C4-2B (cell line): ENCODE measurements at regions not wholly inside any gene's neighbourhood (a gene's known extent, or its start where the extent isn't known, plus 50 kb on each side); places are given as distances from the start of the nearest gene placed in this dataset.

Source experiments
- H3K27ac ChIP-seq: fragments of 450-650 bp; 2 replicates; pipeline ENCODE4 v1.5.1; 2017
- ZFX ChIP-seq: fragments of 450-650 bp; IDR thresholded peaks from 2 replicates; pipeline ENCODE4 v1.6.1; 2017
- TF ChIP-seq, protein P1 (sequence below): fragments of 450-650 bp; conservative IDR thresholded peaks from 2 replicates; pipeline ENCODE4 v1.5.1; 2017; ENCODE audit warnings: mild to moderate bottlenecking

DNA sequence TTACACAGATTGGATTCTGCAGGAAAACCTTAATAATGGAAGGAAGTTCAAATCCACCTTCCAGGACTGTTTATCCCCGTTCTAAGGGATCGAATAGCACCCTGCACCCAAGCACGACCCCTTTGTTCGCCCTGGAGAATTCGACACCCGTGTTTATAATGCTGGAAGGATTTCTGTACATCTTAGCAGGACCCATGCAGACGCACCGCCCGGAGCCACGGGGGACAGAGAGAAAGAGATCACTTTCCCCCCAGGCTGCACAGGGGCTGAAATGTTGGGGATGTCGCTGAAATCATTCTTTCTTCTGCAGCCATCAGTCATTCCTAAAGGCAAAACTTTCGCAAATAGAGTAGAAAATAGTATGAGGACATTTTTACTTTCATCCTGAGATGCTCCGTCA lies 238.7 kb upstream of the SALL3 start:
- H3K27ac ChIP-seq, result no peak overlapping the region
- TF ChIP-seq ZFX, result no peak
- TF ChIP-seq, protein P1, sequence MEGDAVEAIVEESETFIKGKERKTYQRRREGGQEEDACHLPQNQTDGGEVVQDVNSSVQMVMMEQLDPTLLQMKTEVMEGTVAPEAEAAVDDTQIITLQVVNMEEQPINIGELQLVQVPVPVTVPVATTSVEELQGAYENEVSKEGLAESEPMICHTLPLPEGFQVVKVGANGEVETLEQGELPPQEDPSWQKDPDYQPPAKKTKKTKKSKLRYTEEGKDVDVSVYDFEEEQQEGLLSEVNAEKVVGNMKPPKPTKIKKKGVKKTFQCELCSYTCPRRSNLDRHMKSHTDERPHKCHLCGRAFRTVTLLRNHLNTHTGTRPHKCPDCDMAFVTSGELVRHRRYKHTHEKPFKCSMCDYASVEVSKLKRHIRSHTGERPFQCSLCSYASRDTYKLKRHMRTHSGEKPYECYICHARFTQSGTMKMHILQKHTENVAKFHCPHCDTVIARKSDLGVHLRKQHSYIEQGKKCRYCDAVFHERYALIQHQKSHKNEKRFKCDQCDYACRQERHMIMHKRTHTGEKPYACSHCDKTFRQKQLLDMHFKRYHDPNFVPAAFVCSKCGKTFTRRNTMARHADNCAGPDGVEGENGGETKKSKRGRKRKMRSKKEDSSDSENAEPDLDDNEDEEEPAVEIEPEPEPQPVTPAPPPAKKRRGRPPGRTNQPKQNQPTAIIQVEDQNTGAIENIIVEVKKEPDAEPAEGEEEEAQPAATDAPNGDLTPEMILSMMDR, result no peak

DNA sequence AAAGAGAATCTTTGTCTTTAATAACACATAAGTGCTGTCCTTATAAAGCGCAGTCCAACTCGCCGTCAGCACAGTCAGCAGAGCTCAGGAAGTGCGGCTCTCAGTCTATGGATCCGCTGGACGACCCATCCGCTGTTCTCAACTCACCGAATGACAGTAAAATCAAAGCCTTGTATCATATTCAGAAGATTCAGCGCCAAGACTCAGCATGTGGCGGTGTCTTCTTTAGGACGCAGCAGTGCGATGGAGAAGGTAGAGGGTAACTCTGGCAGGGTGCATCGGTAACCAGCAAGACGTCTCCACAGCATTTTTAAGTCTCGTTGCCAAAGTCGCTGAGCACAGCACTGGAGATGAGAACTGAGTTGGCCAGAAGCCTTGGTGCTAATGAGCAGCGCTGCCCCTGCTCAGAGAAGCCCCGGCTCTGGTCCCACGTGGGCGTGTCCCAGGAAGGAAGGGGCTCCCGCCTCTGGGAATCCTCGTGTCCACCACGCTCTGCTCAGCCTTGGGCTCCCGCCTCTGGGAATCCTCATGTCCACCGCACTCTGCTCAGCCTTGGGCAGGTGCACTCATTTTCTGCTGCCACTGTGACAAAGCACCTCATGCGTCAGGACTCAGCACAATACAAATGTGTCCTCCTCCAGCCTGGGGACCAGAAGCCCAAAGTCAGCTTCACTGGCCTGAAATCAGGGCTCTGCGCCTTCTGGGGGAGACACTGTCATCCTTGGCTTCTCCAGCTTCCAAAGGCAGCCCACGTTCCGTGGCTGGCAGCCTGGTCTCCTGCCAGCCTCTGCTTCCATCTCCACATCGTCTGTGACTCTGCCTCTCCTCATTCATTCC lies 238.0 kb upstream of the SALL3 start:
- no peak for TF ChIP-seq ZFX
- TF ChIP-seq, protein P1, result no peak

DNA sequence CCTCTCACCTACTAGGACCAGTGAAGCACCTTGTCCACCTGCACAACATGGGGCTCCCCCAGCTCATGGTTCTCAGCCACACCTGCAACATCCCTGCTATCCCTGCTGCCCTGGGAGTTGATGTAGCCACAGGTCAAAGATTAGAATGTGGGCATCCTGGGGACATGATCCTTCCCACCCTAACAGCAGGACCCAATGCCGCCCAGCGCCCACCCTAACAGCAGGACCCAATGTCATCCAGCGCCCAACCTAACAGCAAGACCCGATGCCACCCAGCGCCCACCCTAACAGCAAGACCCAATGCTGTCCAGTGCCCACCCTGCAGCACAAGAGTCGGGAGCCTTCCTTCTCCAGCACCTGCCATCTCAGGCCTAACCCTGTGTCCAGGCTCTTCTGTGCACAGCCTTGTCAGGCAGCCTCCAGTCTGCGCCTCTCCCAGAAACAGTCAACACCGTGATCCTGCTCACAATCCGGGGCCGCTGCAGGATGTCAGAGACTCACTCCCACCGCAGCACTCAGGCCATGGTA lies 237.3 kb upstream of the SALL3 start:
- TF ChIP-seq ZFX, result no peak
- TF ChIP-seq, protein P1, result no peak

More for the DNA sequence above, 238.0 kb upstream of the SALL3 start:
- no peak overlapping the region for H3K27ac ChIP-seq

DNA sequence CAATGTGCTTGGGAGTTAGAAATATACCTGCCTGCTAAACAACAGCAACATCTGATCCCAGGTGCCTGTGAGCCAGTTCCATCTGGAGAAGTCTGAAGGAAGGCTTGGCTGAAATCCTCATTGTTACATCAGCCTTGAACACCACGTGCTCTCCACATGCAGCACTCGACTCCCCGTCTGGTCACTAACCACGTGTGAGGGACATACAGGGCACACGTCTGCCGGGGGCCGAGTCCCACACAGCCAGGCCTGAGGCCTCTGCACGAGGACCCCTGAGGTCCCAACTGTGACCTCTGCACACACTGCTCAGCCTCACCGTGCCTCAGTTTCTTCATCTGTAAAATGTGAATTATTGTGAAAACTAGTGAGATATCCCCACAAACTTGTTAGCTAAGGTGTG lies 236.5 kb upstream of the SALL3 start:
- H3K27ac ChIP-seq, result no peak overlapping the region
- TF ChIP-seq ZFX, result no peak
- TF ChIP-seq, protein P1, result no peak

More for the DNA sequence above, 237.3 kb upstream of the SALL3 start:
- no peak overlapping the region for H3K27ac ChIP-seq

DNA sequence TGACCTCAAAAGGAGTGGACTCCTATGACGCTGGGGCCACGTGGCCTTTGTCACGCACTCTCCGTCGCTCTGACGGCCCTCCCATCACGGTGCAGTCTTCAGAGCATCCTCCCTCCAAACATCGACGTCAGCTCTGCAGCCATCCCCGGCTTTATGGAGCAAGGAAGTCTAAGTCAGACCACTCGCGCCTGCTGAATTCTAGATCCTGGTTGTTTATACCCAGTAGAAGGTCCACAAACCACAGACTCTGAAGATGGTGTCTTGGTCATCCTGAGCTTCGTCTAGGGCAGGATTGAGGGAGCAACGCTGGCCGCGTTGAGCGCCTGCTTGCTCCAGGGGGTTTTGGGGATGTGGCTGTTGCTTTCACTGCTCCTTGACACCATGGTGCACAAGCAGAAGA lies 228.0 kb upstream of the SALL3 start:
- H3K27ac ChIP-seq, result no peak overlapping the region
- no peak for TF ChIP-seq ZFX
- TF ChIP-seq, protein P1, result no peak

DNA sequence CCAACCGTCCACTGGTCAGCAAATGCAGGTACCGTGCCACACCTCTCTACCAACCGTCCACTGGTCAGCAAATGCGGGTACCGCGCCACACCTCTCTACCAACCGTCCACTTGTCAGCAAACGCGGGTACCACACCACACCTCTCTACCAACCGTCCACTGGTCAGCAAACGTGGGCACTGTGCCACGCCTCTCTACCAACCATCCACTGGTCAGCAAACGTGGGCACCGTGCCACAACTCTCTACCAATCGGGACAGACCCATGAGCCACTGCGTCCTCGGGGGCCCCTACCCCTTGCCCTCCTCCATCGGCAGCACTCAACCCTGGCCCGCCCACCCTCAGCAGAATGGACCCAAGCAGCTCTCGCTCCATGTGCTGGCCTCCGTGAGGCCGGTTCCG lies 226.4 kb upstream of the SALL3 start:
- TF ChIP-seq, protein P1, result no peak
- no peak for TF ChIP-seq ZFX
- H3K27ac ChIP-seq, result no peak overlapping the region

DNA sequence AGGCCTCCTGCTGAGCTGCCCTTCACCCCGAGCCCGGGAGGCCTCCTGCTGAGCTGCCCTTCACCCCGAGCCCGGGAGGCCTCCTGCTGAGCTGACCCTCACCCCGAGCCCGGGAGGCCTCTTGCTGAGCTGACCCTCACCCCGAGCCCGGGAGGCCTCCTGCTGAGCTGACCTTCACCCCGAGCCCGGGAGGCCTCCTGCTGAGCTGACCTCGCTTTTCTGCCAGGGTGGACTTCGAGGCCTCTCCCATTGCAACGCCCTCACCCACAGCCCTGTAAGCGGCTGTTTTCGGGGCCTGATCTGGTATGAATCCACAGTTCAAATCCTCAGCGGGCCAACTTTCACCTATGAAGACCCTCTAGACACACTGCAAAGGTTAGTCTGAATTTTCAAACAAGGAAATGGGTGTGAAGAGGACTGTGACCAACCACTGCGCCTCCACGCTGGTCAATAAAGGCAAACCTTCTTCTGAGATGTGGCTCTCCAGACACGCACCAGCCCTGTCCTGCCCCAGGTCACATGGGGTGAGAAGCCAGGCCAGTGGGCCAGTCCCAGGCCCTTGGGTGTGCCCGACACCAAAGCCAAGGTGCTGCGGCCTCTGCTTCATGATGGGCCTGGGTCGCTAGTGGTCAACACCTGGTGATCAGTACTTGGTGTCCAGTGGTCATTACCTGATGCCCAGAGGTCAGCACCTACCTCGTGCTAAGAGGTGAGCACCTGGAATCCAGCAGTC lies 225.1 kb upstream of the SALL3 start:
- TF ChIP-seq, protein P1, result no peak
- no peak for TF ChIP-seq ZFX
- no peak overlapping the region for H3K27ac ChIP-seq
